Stimulated activated CD4-positive, alpha-beta T cell treated with anti-CD3 and anti-CD28 coated beads, Interleukin-1b, Interleukin-23, amount 100 ng/mL, for 48 hours (primary cell): ENCODE measurements at regions not wholly inside any gene's neighbourhood (a gene's known extent, or its start where the extent isn't known, plus 50 kb on each side); places are given as distances from the start of the nearest gene placed in this dataset.

Experiments used
- DNase-seq: peaks from one replicate; pipeline ENCODE4 v3.0.0-alpha.2; 2020

GRCh38 chr17:33481652-33482051, 188.6 kb upstream of the ASIC2 start:
- no peak for DNase-seq

- DNase-seq = no peak
Observed at GRCh38 chr17:33482636-33483035, 189.5 kb upstream of the ASIC2 start.

- no peak for DNase-seq
Observed at GRCh38 chr17:33484559-33484958, 191.5 kb upstream of the ASIC2 start.

- DNase-seq = no peak
Observed at GRCh38 chr17:33486135-33486885, 193.2 kb upstream of the ASIC2 start.

GRCh38 chr17:33487187-33487879, 194.2 kb upstream of the ASIC2 start:
- no peak for DNase-seq

- DNase-seq = no peak
Observed at GRCh38 chr17:33491871-33492481, 198.9 kb upstream of the ASIC2 start.

- DNase-seq = no peak
Observed at GRCh38 chr17:33492731-33493265, 199.7 kb upstream of the ASIC2 start.

GRCh38 chr17:33493566-33493965, 200.5 kb upstream of the ASIC2 start:
- DNase-seq = no peak

GRCh38 chr17:33494151-33494550, 201.1 kb upstream of the ASIC2 start:
- no peak for DNase-seq

- DNase-seq = no peak
Observed at GRCh38 chr17:33497623-33498022, 204.5 kb upstream of the ASIC2 start.

- DNase-seq = no peak
Observed at GRCh38 chr17:33498069-33498468, 205.0 kb upstream of the ASIC2 start.

GRCh38 chr17:33499040-33499439, 205.9 kb upstream of the ASIC2 start:
- DNase-seq = no peak

- DNase-seq = no peak
Observed at GRCh38 chr17:33500151-33500550, 207.1 kb upstream of the ASIC2 start.

GRCh38 chr17:33501185-33501584, 208.1 kb upstream of the ASIC2 start:
- no peak for DNase-seq

GRCh38 chr17:33504571-33504970, 211.5 kb upstream of the ASIC2 start:
- DNase-seq = no peak

GRCh38 chr17:33506889-33507650, 214.0 kb upstream of the ASIC2 start:
- DNase-seq = no peak

GRCh38 chr17:33508215-33508614, 215.1 kb upstream of the ASIC2 start:
- DNase-seq = no peak

- DNase-seq = no peak
Observed at GRCh38 chr17:33509331-33509730, 216.2 kb upstream of the ASIC2 start.

GRCh38 chr17:33511670-33512069, 218.6 kb upstream of the ASIC2 start:
- DNase-seq = no peak

GRCh38 chr17:33512113-33512512, 219.0 kb upstream of the ASIC2 start:
- DNase-seq = no peak

GRCh38 chr17:33513769-33514168, 220.7 kb upstream of the ASIC2 start:
- DNase-seq = no peak

- no peak for DNase-seq
Observed at GRCh38 chr17:33514369-33514768, 221.3 kb upstream of the ASIC2 start.

GRCh38 chr17:33515974-33516373, 222.9 kb upstream of the ASIC2 start:
- no peak for DNase-seq
